GM21786 (cell line): ENCODE measurements at regions not wholly inside any gene's neighbourhood (a gene's known extent, or its start where the extent isn't known, plus 50 kb on each side); places are given as distances from the start of the nearest gene placed in this dataset.

Source experiments
- ATAC-seq: cut with Tn5 transposase; IDR thresholded peaks from one replicate; pipeline ENCODE4 v1.9.1; 2021; ENCODE audit not compliant: unreplicated experiment

DNA sequence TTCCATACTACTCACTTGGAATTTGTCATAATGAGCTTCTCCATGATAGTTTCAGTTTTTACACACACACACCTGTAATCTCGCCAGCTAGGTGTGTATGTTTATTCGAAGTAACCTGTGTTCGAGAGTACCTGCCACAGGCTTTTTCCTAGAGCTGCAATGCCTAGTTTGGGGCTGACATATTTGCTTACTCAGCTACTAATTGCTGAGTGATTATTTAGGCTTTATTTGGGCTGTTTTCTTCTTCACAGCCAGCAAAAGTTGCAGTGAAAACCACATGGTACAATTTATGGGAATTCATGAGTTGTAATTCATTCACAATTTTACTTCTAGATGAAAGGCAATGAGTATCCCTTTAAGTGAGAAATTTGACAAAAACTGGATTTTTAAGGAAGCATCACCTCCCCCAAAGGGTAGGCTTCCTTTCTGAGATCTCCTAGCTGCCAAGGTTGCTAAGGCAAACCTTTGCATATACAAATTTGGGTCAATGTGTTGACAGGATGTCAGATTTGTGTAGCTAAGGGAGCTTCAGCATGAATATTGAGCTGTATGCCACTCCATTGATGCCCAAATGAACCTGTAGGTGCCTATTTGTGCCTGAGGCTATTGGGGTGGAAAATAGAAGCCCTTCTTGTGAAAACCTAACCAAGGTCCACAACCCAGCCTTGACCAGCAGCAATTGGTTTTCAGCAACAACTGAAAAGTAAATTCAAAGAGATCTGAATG lies 108.7 kb upstream of the OTX2 start:
- no peak for ATAC-seq

DNA sequence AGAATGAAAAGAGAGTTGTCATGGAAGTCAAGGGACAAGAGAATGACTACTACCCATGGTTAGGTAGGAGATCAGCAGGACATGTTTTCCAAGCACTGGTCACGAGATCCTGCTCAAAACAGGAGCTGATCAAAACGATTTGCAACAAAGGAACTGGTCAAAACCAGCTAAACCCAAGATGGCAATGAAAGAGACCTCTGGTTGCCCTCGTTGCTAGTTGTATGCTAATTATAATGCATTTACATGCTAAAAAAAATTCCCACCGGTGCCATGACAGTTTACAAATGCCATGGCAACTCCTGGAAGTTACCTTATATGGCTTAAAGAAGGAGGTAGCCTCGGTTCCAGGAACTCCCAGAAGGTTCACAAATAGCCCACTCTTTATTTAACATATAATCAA lies 95.0 kb upstream of the OTX2 start:
- no peak for ATAC-seq

DNA sequence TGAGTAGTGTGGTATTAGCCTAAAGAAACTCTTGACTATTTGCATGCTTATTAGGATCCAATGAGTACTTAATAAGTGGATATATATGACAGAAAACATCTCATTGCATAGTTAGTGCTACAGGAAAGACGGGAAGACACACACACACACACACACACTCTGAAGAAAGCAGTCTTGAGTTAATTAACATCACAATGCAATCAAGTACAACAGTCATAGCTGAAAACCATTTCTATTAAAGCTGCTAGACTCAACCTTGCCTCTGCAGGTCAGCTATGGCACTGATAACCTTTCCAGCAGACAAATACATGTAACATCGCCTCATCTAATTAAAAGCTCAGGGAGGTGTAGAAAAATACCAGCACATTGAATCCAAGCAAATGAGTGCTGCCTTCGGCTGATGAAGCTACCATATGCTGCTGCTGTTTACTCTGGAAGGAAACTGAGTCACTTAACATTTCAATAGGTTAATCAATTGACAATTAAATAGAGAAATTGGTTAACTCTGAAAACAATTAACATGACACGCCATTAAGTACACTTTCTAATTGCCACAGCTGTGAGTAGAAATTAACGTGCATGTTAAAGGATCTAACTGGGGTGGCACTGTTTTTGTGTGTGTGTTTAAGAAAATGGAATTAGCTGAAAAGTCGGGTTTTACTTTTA lies 93.2 kb upstream of the OTX2 start:
- ATAC-seq: no peak

DNA sequence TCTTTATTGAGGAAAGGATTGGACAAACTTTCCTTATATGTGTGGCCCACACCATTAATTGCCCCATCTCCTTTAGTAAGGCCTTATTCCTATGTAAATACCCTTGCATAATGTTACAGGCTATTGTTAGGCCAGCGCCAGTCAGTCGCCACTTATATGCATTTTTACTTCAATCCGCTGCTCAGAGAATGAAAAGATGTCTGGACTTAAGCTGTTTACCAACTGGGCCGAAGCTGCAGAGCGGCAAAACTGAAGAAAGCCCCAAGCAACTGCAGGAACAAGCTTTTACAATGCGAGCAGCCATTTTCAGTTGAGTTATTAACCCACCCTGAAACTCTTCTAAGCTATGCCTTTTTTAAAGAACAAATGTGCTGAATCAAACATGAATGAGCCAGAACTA lies 92.1 kb upstream of the OTX2 start:
- no peak for ATAC-seq

DNA sequence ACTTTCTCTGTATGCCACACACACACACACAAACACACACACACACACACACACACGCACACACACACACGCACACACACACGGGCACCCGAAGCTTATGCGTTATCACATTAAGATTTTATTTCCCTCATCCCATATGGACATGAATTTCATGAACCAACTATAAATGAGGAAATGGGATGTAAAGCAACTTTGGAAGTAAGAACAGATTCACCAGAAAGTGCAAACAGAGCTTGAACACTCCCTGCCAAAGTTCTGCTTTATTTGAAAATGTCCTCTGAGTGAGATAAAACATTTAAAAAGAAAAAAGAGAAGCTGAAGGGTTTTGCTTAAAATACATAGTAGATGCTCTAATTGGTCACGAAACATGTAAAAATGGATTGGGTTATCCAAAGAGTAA lies 90.4 kb upstream of the OTX2 start:
- no peak for ATAC-seq

DNA sequence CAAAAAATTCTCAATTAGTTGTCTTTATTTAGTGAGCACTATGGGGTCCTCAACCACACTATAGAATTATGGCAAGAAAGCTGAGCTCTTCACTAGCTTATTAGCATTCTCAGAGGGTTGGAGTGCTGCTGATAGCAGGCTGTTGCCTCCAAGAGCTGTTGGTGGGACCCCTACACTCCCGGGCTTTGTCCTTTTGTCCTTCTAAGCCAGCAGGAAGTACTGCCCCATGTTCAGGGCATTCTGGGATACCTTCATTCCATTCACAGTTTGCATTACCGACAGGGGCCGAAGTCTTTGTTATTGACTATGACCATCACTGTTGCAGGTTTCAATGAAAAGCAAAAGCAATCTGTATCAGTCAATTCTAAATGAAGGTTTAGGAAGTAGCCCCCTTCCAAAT lies 89.5 kb upstream of the OTX2 start:
- ATAC-seq: no peak

DNA sequence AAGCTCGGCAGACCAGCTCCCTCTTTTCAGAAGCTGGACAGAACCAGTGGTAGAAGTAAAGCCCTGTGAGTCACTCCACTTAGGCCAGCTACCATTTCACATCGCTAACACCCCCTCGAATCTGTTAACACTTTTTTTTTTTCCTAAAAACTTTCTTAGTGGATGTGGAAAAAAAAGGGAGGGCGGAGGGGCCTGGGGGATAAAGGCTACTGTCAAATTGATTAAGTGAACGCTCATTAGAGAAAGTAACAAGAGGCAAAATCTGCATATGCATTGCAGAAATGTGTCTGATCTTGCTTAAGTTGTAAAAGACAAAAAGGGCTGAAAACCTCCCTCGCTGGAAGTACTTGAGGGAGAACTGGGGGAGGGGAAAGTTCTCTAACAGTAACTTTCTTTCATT lies 86.6 kb upstream of the OTX2 start:
- no peak for ATAC-seq

DNA sequence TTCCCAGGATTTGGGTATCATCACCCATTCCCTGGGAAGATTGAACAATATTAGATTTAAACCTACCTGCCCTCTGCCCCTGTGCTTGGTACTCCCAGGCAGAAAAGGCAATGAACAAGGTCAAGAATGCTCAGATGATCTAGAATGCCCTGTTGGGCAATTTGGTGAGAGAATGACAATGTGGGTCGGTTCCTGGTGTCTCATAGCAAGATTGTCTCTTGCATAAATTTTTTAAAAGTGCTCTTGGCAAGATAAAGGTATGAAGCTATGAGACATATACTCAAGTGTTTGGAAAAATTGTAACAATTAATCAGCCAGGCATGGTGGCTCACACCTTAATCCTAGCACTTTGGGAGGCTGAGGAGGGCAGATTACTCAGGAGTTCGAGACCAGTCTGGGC lies 86.0 kb upstream of the OTX2 start:
- ATAC-seq: no peak

DNA sequence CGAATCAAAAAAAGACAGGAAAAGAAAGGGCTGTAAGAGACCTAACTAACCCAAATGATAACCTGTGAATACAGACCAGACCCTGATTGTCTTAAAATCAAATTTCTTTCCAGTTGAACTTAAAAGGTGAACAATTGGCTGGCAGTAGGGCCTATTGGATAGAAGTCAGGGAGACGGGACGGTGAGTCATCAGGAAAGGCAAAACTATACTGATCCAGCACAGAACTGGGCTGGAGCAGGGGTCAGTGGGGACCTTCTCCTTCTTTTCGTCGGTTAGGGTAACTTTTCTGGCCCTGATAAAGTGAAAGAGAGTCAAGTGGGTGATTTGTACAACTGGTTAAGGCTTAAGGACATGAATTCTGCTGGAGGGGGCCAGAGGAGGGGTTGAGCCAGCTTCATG lies 84.9 kb upstream of the OTX2 start:
- no peak for ATAC-seq

DNA sequence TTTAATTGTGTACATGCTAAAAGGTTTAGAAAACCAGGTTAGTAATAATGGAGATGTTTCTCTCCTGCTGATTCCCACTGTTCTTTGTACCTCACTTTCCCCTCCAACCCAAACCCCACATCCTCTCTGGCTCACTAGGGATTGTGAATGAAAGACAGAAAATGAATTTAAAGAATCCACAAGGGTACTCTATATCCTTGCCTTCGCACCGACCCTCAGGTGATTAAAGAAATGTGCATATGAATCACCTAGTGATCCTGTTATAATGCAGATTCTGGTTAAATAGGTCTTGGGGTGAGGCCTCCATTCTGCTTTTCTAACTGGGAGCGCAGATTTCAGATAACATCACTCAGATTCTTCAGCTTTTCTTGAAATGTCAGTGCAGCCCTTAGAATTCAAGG lies 84.3 kb upstream of the OTX2 start:
- ATAC-seq: no peak

DNA sequence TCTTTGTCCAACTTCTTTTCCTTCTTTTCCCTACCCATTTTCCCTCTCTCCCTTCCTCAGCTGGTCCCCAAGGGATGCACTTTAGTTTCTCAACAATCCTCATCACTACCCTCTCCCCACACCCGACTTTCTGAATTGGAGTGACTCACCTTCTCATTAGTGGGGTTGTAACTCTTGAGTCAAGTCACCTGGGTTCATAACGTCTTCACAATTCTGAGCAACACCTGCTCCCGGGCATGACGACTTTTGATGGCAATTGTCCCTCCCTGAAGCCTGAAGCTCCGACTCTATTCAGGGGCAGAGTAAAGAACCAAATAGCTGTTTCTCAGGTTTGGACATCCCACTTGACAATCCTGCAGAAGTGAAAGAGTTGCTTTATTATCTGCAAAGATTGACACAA lies 82.7 kb upstream of the OTX2 start:
- no peak for ATAC-seq

DNA sequence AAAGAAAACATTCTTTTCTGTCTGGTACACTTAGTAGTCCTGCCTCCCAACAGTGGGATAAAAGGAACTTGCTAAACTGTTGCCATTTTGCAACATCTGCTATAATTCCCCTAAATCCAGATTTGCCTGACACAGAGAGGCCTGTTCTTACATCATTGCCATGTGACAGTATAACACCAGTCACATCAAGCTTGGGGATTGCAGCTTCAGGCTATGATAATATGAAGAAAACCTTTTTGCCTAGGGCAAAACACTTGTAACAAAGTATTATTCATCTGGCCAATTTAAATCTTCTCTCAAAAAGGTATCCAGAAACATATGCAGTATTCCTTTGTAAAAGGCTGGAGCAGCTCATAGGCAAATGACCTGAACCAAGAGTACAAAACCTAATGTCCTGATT lies 80.9 kb upstream of the OTX2 start:
- ATAC-seq: no peak

DNA sequence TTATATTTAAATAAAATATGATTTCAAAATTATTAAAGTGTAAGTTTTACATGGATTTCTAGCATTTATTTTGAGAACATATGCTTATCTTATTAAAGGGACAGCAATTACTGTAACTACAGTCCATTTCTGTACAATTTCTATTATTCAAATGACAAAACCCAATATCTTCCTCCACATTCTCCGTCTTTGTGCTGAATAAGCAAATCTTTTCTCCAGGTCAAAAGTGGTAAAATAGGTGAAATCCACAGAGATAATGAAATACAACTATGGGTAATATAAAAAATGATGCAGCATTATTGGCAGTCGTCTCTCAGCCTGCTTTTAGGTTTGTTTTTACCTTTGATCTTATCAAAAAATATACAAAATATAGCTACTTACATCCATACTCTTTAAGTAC lies 79.4 kb upstream of the OTX2 start:
- no peak for ATAC-seq

DNA sequence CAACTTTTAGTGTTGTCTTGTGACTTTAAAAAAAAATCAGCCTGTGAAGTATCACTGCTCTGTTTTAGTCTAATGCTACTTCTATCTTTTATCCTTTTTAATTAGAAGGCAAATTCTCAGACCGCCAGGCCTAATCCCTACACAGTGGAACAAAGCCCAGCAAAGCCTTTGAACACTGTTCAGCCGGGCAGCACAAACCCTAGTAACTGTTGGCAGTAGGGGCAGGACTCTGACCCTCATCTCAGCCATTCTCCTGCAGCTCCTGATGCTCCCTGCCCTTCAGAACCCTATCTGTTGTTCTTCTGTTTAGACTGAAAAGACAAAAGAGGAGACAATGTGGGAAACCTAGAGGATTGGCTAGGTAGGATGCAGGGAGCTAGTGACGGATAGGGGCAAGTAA lies 78.0 kb upstream of the OTX2 start:
- no peak for ATAC-seq

DNA sequence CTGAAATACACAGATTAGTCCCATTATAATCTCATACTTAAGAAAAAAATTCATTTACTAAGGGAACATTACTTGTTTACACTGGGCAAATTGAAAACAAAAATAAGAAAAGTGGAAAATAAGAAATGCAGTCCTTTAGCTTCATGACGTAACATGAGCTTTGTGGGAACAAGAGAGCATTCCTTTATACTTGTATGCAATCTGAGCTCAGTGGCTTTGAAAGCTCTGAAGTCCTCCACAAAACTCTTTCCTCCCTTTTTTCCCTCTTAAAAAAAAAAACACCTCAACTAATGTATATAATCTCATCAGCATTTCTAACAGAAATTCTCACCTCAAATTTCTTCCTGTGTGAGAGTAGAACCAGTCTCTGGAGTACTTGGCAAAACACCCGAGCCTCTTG lies 76.9 kb upstream of the OTX2 start:
- ATAC-seq: no peak

DNA sequence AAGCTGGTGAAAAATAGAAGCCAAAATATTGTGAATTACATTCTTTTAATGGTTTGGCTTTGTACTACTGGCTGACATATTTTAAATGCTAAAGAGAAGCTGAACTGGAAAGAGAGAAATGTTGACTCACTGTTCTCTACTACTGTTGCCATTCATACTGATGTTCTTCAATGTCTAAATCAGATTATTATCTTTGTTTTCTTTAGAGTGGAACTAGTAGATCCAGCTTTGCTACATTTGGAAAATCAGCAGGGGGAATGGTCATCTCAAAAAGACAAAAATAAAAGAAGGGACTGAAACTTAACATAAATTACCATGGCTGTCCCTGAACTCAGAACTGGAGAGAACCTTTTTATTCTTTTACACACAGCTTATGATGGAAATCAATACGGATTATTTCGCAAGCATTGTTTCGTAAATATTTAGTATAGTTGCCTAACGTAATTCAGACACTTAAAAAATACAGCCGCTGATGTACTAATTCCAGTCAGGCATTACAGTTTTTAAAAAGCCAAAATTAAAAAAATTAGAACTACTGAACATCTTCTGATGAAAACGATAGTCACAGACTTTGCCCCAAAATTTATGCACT lies 76.3 kb upstream of the OTX2 start:
- ATAC-seq: no peak

DNA sequence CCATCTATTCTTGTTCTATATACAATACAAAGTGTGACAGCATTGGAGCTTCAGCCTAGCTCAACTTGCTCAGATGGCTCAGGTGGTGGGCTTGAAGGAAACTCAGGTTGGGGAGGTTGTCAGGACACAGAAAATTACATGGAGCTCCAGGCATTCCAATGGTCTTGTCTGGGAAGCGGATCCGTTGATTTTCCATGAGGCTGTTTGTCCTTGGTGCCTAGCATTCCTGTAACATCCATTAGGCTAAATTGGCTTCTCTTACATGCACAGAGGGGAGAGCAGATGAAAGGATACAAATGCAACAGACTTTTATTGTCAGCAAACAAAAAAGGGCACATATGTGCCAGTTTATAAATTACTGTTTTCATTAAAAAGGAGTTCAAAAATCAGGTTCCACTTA lies 75.5 kb upstream of the OTX2 start:
- no peak for ATAC-seq

DNA sequence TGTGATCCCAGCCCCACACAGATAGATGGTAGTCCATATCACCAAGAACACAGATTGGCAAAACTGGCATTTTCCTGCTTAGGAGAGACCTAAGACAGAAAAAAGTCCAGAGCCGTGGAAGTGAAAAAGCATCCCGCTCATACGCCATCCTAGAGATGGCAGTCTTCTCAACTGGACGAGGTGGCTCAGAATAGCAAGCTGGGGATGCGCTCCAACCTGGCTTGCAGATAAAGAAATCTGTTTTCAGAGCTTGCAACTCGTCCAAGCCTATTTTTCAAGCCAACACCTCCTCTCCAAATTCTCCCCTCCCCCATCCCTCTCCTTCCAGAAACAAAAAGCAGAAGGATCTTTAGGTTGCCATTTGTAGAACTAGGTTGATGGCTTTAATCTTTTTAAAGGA lies 74.3 kb upstream of the OTX2 start:
- ATAC-seq: no peak

DNA sequence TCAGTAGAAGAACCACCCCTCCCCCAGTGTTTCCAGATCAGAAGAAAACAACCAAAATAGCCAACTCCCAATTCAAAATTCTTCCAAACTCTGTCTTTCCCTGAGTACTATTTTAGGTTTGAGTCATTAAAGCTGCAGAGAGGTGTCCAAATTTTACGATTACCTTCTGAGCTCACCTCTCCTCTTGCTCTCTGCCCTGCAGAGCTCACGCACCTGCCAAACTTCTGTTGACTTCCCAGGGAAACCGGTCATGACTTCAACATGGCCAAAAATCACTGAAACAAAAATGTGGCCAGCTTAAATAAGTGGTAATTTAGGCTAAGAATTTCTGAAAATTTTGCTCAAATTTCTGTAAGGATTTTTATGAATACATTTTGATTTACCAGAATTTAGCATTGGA lies 70.9 kb upstream of the OTX2 start:
- no peak for ATAC-seq

DNA sequence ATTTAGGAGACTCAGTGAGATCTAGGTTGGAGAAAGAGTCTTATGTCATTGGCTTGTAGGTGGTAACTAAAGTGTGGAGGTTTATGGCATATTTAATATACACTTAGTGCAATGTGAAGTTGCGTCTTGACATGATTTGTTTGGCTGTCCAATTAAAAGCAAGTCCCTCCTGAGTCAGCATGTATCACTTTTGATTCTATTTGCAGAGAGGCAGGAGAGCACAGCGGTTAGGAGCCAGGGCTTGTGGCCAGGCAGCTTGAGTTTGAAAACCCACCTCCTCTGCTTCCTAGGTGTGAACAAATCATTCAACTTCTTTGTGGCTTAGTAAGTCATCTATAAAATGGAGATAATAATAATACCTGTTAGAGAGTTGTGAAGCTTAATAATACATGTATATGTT lies 68.5 kb upstream of the OTX2 start:
- no peak for ATAC-seq

DNA sequence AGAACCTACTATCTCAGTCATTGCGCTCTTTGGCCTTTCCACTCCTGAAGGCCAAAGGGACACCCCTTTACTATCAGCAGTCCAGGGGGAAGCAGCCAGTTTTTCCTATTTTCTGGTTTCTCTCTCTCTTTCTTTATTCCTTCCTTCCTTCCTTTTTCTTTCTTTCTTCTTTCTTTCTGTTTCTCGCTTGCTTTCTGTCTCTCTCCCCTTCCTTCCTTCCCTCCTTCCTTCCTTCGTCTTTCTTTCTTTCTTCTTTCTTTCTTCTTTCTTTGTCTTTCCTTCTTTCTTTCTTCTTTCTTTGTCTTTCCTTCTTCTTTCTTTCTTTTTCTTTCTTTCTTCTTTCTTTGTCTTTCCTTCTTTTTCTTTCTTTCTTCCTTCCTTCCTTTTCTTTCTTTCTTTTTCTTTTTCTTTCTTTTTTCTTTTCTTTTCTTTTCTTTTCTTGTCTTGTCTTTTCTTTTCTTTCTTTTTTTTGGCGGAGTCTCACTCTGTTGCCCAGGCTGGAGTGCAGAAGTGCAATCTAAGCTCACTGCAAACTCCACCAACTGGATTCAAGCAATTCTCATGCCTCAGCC lies 64.9 kb upstream of the OTX2 start:
- ATAC-seq: no peak

DNA sequence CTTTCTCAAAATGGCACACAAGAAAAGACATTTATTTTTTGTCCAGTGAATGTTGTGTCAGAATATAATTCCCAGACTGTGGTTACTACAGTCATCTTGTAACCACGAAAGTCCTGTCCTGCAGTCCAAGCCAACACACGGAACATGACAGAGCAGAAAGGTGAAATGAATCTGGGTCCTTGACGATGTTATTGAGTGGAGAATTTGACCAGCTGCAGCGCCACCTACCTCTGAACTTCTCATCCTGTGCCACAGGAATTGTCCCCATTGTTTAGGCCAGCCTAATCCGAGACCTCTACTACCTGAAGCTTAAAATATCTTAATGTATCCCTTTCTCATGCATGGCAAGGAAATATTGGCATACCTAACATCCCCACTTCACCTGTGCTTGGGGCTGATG lies 64.1 kb upstream of the OTX2 start:
- no peak for ATAC-seq
